HG02852 (cell line): ENCODE measurements at regions not wholly inside any gene's neighbourhood (a gene's known extent, or its start where the extent isn't known, plus 50 kb on each side); places are given as distances from the start of the nearest gene placed in this dataset.
"Not testable (repeated sequence)": the region's sequence is repeated elsewhere in the genome, so short reads cannot be mapped to it uniquely, and the experiment has no call there.

Experiments used
- ATAC-seq: cut with Tn5 transposase; IDR thresholded peaks from one replicate; pipeline ENCODE4 v1.9.1; 2021; ENCODE audit warnings: mild to moderate bottlenecking, moderate library complexity; ENCODE audit not compliant: unreplicated experiment

- ATAC-seq: peak; percentile 97
Measured at GRCh38 chr4:101730291-101731117, 60.0 kb upstream of the BANK1 start.

- ATAC-seq: no peak
Measured at GRCh38 chr4:101727238-101727637, 63.3 kb upstream of the BANK1 start.

GRCh38 chr4:101724093-101724492 lies 66.4 kb upstream of the BANK1 start:
- no peak for ATAC-seq

GRCh38 chr4:101718810-101719209 lies 71.7 kb upstream of the BANK1 start:
- ATAC-seq: no peak

DNA sequence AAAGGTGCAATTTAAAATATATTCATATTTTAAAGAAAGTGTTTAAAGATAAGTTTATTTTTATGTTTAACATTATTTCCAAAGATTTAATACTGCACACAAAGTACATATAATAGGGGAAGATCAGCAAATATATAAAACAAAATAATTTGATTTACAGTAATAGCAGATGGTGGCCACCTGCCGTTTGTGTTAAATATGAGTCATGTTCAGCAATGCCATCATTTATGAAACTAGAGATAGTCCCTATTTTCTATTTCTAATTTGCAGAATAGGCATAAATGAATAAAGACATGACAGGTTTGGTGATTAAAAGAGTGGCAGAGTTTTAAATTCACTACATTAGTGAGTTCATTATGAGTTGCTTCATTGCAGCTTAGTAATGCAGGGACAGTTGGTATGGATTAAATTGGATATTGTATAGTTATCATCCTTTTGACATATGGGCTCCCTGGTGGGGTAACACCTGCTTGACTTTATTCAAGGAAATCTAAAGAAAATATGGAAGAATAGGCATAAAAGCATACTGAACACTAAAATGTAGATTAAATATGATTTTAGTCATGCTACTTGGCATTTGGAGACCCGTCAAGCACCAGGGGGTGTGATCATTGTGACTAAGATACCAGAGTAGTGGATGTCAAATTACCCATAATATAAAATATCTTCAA lies 78.8 kb upstream of the BANK1 start:
- no peak for ATAC-seq

GRCh38 chr4:101710806-101711205 lies 79.7 kb upstream of the BANK1 start:
- ATAC-seq: no peak

- no peak for ATAC-seq
Measured at GRCh38 chr4:101708293-101709039, 82.1 kb upstream of the BANK1 start.

- no peak for ATAC-seq
Measured at GRCh38 chr4:101707596-101707995, 82.9 kb upstream of the BANK1 start.

DNA sequence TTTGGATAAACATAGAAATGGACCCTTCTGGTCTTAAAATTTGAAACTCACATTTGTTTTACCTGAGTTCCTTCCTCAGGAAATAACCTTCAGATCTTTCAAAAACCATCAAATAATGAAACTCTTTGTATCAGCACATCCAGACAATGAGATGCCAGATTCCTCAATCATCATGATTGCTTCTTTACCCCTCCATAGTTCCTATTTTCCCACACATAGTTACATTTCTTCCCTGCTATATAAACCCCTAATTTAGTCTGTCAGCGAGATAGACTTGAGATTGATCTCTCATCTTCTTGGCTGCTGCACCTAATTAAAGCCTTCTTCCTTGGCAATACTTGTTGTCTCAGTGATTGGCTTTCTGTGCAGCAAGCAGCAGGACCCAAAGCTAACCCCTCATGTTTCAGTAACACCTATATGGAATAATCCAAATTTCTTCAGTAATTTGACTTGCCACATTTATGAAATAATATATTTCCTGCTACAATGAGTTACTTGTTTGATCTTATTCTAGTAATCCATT lies 83.9 kb upstream of the BANK1 start:
- ATAC-seq: no peak

DNA sequence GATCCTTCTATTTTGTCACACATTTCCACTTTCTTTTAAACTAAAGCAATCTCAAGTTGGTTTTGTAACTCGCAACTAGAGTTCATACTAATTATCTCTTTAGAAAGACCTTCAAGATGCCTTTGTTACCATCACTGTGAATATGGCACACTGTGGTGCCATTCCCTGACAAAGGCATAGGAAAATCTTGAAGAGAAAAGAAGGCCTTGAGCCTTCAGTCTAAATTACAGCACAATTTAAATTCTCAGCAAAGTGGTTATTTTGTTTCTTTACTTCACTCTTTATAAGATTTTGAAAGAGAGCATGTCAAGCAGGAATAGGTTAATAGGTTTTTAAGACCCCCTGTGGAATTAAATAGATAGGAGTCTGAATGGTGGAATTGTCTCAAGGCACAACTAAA lies 89.0 kb upstream of the BANK1 start:
- ATAC-seq: no peak

GRCh38 chr4:101699441-101700124 lies 90.9 kb upstream of the BANK1 start:
- ATAC-seq: no peak

DNA sequence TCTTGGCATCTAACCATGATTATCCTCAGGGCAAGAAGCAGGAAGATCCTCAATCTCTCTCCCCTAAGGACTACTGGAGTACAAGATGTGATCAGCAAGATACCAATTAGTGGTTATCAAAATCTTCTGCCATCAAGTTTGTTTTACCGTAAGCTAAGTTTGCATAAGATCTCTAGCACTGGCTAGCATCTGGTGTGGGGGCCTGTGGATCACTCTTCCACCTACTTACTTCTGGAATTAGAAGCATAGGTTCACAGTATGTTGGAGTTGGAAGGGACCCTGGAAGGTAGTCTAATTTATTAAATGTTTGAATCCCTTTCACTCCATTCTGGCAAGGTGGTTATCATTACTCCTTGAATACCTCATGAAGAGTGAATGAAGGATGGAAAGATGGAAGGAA lies 93.3 kb upstream of the BANK1 start:
- ATAC-seq: no peak

- no peak for ATAC-seq
Measured at GRCh38 chr4:101696276-101697010, 94.1 kb upstream of the BANK1 start.

DNA sequence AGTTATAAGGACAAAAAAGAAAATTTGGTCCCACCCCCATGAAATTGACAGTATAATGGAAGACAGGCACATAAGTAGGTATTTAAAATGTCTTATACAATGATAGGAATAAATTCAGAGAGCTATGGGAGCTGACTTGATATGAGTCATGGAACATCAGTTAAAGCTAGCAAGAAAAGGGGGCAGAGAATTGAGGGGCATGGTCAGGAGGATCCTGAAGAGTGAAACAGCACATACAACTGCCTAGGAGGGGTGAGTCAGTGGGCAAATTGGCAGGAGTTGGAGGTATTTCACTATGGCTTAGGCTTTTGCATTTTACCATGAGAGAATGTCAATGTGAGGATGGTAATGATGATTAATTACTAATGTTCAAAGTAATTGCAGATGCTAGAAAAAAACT lies 95.4 kb upstream of the BANK1 start:
- ATAC-seq: no peak

DNA sequence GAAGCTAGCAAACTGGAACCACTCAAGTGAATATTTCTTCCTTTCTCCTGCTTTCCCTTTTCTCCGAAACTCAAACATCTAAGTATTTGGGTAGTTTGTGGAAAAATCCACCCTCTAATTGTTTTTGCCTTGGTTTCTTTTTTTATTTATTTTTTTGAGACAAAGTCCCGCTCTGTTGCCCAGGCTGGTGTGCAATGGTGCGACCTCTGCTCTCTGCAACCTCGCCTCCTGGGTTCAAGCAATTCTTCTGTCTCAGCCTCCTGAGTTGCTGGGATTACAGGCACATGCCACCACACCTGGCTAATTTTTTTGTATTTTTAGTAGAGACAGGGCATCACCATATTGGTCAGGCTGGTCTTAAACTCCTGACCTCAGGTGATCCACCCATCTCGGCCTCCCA lies 96.1 kb upstream of the BANK1 start:
- ATAC-seq: not testable (repeated sequence)

- ATAC-seq: peak; percentile 81
Measured at GRCh38 chr4:101693842-101694398, 96.6 kb upstream of the BANK1 start.

DNA sequence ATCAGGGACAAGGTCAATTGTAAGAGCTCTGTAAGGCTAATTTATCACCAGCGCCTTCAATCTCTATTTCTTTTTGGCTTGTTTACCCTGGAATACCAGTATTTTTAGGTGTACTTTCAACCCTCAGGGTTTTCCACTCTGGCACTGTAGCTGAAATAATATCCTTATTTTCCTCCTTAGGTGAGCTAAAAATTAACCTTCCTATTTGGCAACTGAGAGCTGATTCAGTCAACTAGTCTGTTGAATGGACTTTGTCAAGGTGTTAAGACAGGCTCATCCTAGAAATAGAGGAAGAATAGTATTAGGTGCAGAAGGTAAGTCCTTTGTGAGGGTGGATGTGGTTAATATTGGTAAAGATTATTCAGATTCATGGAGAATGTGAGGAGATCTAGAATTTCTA lies 101.3 kb upstream of the BANK1 start:
- no peak for ATAC-seq

- ATAC-seq: no peak
Measured at GRCh38 chr4:101685126-101685525, 105.4 kb upstream of the BANK1 start.

DNA sequence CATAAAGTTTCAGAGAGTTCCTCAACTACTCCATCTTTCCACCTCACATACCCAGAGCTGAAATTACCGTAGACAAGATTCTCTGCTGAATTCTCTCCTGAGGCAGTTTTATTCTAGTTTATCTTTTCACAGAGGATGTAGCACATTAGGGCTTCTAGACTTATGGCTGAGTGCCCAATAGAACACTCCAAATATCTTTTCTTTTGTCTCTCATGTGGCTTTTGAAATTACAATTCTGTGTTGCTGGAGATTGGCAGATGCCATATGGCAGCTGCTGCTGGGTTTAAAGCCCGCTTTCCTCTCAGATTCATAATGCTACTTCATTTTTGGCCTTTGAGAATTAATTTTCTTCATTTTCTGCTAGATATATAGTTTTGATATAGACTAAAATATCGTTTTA lies 107.6 kb upstream of the BANK1 start:
- ATAC-seq: no peak

DNA sequence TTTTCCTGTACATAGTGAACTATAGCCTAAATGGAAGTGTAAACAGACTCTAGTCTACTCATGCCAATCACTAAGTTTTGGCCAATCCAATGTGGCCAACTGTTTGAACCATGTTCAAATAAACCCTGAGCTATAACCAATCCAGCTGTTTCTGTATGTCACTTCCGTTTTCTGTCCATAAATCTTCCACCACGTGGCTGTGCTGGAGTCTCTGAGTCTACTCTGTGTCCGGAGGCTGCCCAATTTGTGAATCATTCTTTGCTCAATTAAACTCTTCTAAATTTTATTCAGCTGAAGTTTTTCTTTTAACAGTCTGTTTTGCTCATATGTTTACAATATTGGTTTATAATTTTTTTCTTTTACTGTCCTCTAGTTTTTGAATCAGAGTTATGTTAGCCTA lies 112.3 kb upstream of the BANK1 start:
- no peak for ATAC-seq
